DND-41 (cell line): ENCODE measurements at regions not wholly inside any gene's neighbourhood (a gene's known extent, or its start where the extent isn't known, plus 50 kb on each side); places are given as distances from the start of the nearest gene placed in this dataset.
A peak's percentile ranks its signal among the peaks of the same experiment; 100 is the strongest.

ENCODE experiments used
- ATAC-seq: fragments of 200-7000 bp; cut with Tn5 transposase; 3 replicates; pipeline ENCODE4 v1.9.1; 2021; ENCODE audit warnings: low read depth; ENCODE audit not compliant: insufficient read depth
- DNase-seq: peaks from one replicate; pipeline ENCODE4 v3.0.0-alpha.2; 2020
- H2AFZ ChIP-seq: 2 replicates; pipeline ENCODE4 v1.6.0; 2012; ENCODE audit warnings: low read depth, low read length
- H3K27ac ChIP-seq: 2 replicates; pipeline ENCODE4 v1.5.1; 2012; ENCODE audit warnings: low read length, inconsistent platforms
- H3K27me3 ChIP-seq: fragments of 200-600 bp; sonication (generic); 2 replicates; pipeline ENCODE4 v1.6.0; 2012; ENCODE audit warnings: low read length, mild to moderate bottlenecking, inconsistent platforms; ENCODE audit not compliant: insufficient read depth, poor library complexity
- H3K36me3 ChIP-seq: 2 replicates; pipeline ENCODE4 v1.5.1; 2012; ENCODE audit warnings: low read length, inconsistent platforms; ENCODE audit not compliant: insufficient read depth
- H3K4me1 ChIP-seq: 2 replicates; pipeline ENCODE4 v1.5.1; 2012; ENCODE audit warnings: mild to moderate bottlenecking, low read length; ENCODE audit not compliant: insufficient read depth
- H3K4me2 ChIP-seq: 2 replicates; pipeline ENCODE4 v1.6.0; 2012; ENCODE audit warnings: mild to moderate bottlenecking, moderate library complexity, low read length, inconsistent platforms; ENCODE audit not compliant: insufficient read depth
- H3K4me3 ChIP-seq, 2 experiments: fragments of 200-600 bp in 1 of 2; shearing (Covaris generic) in 1 of 2; 2 replicates each; pipeline ENCODE4 v1.5.1; 2012 to 2016; ENCODE audit warnings: inconsistent platforms in 2 of 2, low read length in 2 of 2, mild to moderate bottlenecking in 2 of 2, low read depth in 1 of 2, moderate library complexity in 1 of 2
- H3K79me2 ChIP-seq: 2 replicates; pipeline ENCODE4 v1.6.0; 2012; ENCODE audit warnings: low read length, inconsistent platforms; ENCODE audit not compliant: insufficient read depth
- H3K9ac ChIP-seq: 2 replicates; pipeline ENCODE4 v1.6.0; 2012; ENCODE audit warnings: low read depth, mild to moderate bottlenecking, inconsistent platforms, low read length, moderate library complexity
- H3K9me3 ChIP-seq: 2 replicates; pipeline ENCODE4 v1.5.1; 2012; ENCODE audit warnings: low read length, moderate library complexity, mild to moderate bottlenecking, inconsistent platforms; ENCODE audit not compliant: insufficient read depth, severe bottlenecking
- H4K20me1 ChIP-seq: 2 replicates; pipeline ENCODE4 v1.6.0; 2012; ENCODE audit warnings: low read length; ENCODE audit not compliant: insufficient read depth
- CTCF ChIP-seq: IDR thresholded peaks from 2 replicates; pipeline ENCODE4 v1.5.1; 2012; ENCODE audit warnings: borderline replicate concordance, low read length, moderate library complexity, mild to moderate bottlenecking; ENCODE audit not compliant: poor library complexity, severe bottlenecking; ENCODE audit errors: extremely low read depth
- EZH2 ChIP-seq: IDR thresholded peaks from 3 replicates; pipeline ENCODE4 v1.6.1; 2012; ENCODE audit warnings: borderline replicate concordance, low read depth, mild to moderate bottlenecking, moderate library complexity, low read length, inconsistent platforms; ENCODE audit not compliant: severe bottlenecking

- peak overlapping the region; percentile 41; the same call in 1 of the 2 replicates for H3K4me2 ChIP-seq
- H3K4me1 ChIP-seq, result peaks cover 7% of the 10 kb centered on the region
- H3K27me3 ChIP-seq, result no peaks in the 10 kb centered on the region
- H3K79me2 ChIP-seq, result no peaks in the 10 kb centered on the region
- H4K20me1 ChIP-seq, result no peaks in the 10 kb centered on the region
- H3K4me3 ChIP-seq, result no peak overlapping the region; a peak in 1 of 4 replicates
- DNase-seq (no peak), ATAC-seq (0 out of 3 replicates have a peak, but pooled peaks have one; percentile 27)
- no peak overlapping the region for H3K9ac ChIP-seq
- H2AFZ ChIP-seq, result 0 out of 2 replicates have a peak overlapping the region, but pooled peaks have one; percentile 19
- no peak overlapping the region for H3K27ac ChIP-seq
- TF ChIP-seq EZH2 (no peak), CTCF (no peak)
- H3K36me3 ChIP-seq, result no peaks in the 10 kb centered on the region
- no peaks in the 10 kb centered on the region for H3K9me3 ChIP-seq
Measured at GRCh38 chr5:8340261-8340660, 471.3 kb downstream of the MTRR start.

DNA sequence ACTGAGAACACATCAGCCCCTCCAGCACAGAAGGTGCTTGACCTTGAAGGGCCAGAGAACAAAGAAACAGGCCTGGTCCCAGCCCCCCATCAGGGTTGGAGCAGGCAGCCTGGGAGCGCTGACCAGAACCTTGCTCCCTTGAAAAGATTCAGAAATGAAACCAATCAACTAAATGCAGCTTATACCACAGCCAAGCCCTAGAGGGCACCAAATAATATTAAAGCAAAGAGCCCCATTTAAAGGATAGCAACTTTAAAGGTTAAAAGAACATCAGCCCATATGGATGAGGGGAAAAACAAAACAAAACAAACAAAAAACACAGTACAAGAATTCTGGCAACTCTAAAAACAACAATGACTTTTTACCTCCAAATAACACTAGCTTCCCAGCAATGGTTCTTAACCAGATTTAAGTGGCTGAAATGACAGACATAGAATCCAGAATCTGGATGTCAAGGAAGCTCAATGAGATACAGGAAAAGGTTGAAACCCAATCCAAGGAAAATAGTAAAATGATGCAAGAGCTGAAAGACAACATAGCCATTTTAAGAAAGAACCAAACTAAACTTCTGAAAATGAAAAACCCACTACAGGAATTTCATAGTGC, 471.9 kb downstream of the MTRR start:
- Histone ChIP-seq H3K27me3 (no peaks in the 10 kb centered on the region), H3K4me3 (no peak overlapping the region; a peak in 1 of 4 replicates), H3K27ac (no peak overlapping the region), H3K9ac (no peak overlapping the region), H3K4me1 (peaks cover 7% of the 10 kb centered on the region), H3K9me3 (no peaks in the 10 kb centered on the region), H2AFZ (peak overlapping the region; percentile 47; the same call in 1 of the 2 replicates), H3K4me2 (peak overlapping the region; percentile 41; the same call in 1 of the 2 replicates), H4K20me1 (no peaks in the 10 kb centered on the region), H3K36me3 (no peaks in the 10 kb centered on the region), H3K79me2 (no peaks in the 10 kb centered on the region)
- peak; percentile 10 for DNase-seq
- ATAC-seq, result peak; percentile 77
- TF ChIP-seq EZH2 (no peak), CTCF (peak; percentile 75)

- Histone ChIP-seq H3K79me2 (no peaks in the 10 kb centered on the region), H4K20me1 (no peaks in the 10 kb centered on the region), H3K4me1 (peaks cover 7% of the 10 kb centered on the region), H3K27me3 (no peaks in the 10 kb centered on the region), H3K9me3 (no peaks in the 10 kb centered on the region), H3K36me3 (no peaks in the 10 kb centered on the region), H2AFZ (no peak overlapping the region), H3K27ac (no peak overlapping the region), H3K4me3 (no peak overlapping the region), H3K4me2 (no peak overlapping the region), H3K9ac (no peak overlapping the region)
- no peak for DNase-seq
- TF ChIP-seq CTCF (no peak), EZH2 (no peak)
- no peak for ATAC-seq
Measured at GRCh38 chr5:8341406-8341805, 472.5 kb downstream of the MTRR start.

DNA sequence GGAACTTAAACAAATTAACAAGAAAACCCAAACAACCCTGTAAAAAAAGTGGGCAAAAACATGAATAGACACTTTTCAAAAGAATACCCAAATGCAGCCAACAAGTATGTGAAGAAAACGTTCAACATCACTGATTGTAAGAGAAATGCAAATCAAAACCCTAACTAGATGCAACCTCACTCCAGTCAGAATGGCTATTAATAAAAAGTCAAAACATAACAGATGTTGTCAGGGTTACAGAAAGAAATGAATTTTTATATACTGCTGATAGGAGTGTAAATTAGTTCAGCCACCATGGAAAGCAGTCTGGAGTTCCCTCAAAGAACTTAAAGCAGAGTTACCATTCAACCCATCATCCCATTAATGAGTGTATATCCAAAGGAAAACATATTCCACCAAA, 479.0 kb downstream of the MTRR start:
- no peaks in the 10 kb centered on the region for H3K4me1 ChIP-seq
- no peaks in the 10 kb centered on the region for H3K79me2 ChIP-seq
- ATAC-seq (no peak), DNase-seq (no peak)
- no peaks in the 10 kb centered on the region for H3K27me3 ChIP-seq
- no peaks in the 10 kb centered on the region for H3K36me3 ChIP-seq
- H3K4me2 ChIP-seq, result no peak overlapping the region
- no peak overlapping the region for H2AFZ ChIP-seq
- H3K27ac ChIP-seq, result no peak overlapping the region
- no peak for TF ChIP-seq CTCF
- no peak for TF ChIP-seq EZH2
- H3K9me3 ChIP-seq, result no peaks in the 10 kb centered on the region
- no peaks in the 10 kb centered on the region for H4K20me1 ChIP-seq
- no peak overlapping the region for H3K9ac ChIP-seq
- H3K4me3 ChIP-seq, result no peak overlapping the region
